ENCODE measurements at regions not wholly inside any gene's neighbourhood (a gene's known extent, or its start where the extent isn't known, plus 50 kb on each side); places are given as distances from the start of the nearest gene placed in this dataset.

- TF ChIP-seq, protein P1, sequence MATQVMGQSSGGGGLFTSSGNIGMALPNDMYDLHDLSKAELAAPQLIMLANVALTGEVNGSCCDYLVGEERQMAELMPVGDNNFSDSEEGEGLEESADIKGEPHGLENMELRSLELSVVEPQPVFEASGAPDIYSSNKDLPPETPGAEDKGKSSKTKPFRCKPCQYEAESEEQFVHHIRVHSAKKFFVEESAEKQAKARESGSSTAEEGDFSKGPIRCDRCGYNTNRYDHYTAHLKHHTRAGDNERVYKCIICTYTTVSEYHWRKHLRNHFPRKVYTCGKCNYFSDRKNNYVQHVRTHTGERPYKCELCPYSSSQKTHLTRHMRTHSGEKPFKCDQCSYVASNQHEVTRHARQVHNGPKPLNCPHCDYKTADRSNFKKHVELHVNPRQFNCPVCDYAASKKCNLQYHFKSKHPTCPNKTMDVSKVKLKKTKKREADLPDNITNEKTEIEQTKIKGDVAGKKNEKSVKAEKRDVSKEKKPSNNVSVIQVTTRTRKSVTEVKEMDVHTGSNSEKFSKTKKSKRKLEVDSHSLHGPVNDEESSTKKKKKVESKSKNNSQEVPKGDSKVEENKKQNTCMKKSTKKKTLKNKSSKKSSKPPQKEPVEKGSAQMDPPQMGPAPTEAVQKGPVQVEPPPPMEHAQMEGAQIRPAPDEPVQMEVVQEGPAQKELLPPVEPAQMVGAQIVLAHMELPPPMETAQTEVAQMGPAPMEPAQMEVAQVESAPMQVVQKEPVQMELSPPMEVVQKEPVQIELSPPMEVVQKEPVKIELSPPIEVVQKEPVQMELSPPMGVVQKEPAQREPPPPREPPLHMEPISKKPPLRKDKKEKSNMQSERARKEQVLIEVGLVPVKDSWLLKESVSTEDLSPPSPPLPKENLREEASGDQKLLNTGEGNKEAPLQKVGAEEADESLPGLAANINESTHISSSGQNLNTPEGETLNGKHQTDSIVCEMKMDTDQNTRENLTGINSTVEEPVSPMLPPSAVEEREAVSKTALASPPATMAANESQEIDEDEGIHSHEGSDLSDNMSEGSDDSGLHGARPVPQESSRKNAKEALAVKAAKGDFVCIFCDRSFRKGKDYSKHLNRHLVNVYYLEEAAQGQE (IDR thresholded peaks at IDR 0.05; ENCODE audit: unreplicated experiment): no peak
- TF ChIP-seq ZNF462 (CRISPR knock-in tag; IDR thresholded peaks at IDR 0.05): no peak
- no peak for TF ChIP-seq CREB1 (CRISPR knock-in tag; IDR thresholded peaks at IDR 0.05; ENCODE audit: low read depth)
These were observed 1056.4 kb downstream of the NTRK3 start (continued) for GRCh38 chr15:87200149-87200548.

DNA sequence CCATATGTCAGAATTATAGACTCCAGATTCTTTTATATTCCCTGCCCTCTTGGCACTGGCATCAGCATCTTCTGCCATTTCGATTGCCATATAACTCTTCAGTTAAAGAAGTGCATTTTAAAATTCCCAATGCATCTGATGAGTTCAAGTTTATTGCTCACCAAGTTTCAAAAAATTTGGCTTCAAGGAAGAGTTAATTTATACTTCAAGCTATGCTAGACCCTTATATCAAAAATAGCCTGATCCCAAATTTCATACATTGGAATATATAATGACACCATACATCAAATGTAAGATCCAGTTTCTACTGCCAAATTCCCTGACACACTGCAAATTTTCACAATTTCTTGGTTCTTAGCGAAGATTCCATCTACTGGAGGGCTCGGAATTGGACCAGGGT lies 1058.6 kb downstream of the NTRK3 start:
- H3K27me3 ChIP-seq (ENCODE audit: insufficient read depth): no peaks in the 10 kb centered on the region
- H3K27ac ChIP-seq (ENCODE audit: low read depth): no peak overlapping the region
- Mint-ChIP-seq H3K4me1 (peaks cover 18% of the 10 kb centered on the region), H3K36me3 (ENCODE audit: low read depth) (no peaks in the 10 kb centered on the region), H3K27ac (no peak overlapping the region), H3K4me3 (no peak overlapping the region), H3K9me3 (no peaks in the 10 kb centered on the region; the same call in 2 of the 3 replicates), H3K27me3 (ENCODE audit: insufficient read depth, low read depth, poor library complexity) (peaks cover 2% of the 10 kb centered on the region)
- H2AFZ ChIP-seq: no peak overlapping the region
- no peaks in the 10 kb centered on the region for H3F3A ChIP-seq (replicated peaks; ENCODE audit: low read depth)
- H3K4me2 ChIP-seq: no peak overlapping the region
- DNase-seq (ENCODE audit: low spot score) (no peak), ATAC-seq (no peak)
- H3K4me1 ChIP-seq (ENCODE audit: insufficient read depth): peaks cover 13% of the 10 kb centered on the region
- H3K4me3 ChIP-seq: no peak overlapping the region
- no peaks in the 10 kb centered on the region for H3K79me2 ChIP-seq (replicated peaks; ENCODE audit: insufficient read depth)
- no peaks in the 10 kb centered on the region for H3K36me3 ChIP-seq (ENCODE audit: insufficient read depth)
- H4K20me1 ChIP-seq (replicated peaks; ENCODE audit: insufficient read depth): no peaks in the 10 kb centered on the region
- peaks cover 2% of the 10 kb centered on the region; the same call in 1 of the 2 replicates for H3K9me2 ChIP-seq (ENCODE audit: insufficient read depth)
- TF ChIP-seq ZNF331 (CRISPR knock-in tag; IDR thresholded peaks at IDR 0.05; ENCODE audit: low read depth) (no peak), NANOG (IDR thresholded peaks at IDR 0.05; ENCODE audit: borderline replicate concordance) (no peak), CTCF (conservative IDR thresholded peaks at IDR 0.05; ENCODE audit: low read depth in 2 of 2) (no peak), JUNB (IDR thresholded peaks at IDR 0.05; ENCODE audit: unreplicated experiment) (no peak), EZH2phosphoT487 (IDR thresholded peaks at IDR 0.05; ENCODE audit: unreplicated experiment) (no peak), CREB1 (CRISPR knock-in tag; IDR thresholded peaks at IDR 0.05; ENCODE audit: low read depth) (no peak), ETS1 (IDR thresholded peaks at IDR 0.05) (no peak)
